ENCODE measurements at regions not wholly inside any gene's neighbourhood (a gene's known extent, or its start where the extent isn't known, plus 50 kb on each side); places are given as distances from the start of the nearest gene placed in this dataset.

DNA sequence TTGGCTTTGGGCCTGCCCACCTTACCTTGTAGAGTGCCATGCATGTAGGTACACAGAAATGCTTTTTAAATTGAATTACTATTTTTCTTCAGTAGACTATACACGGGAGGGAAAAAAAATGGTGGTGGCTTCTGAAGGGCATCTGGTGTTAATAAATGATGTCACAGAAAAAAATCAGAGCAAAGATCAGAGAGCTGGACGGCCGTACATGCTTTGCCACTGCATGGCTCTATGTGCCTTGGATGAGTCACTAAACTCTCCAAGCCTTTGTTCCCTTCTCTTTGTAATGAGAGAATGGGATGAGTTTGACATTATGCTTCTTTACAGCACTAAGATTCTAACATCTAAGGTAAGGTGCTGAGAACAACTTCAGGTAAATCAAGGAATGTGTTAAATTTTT is 376.4 kb upstream of the DDHD1 start:
- in situ Hi-C loops (cut with MboI; ENCODE audit: low sequenced_read_pairs): loop anchor here (25.0 kb wide), 1 partner anchor 808 kb away; no protein-coding TSS in a partner anchor

DNA sequence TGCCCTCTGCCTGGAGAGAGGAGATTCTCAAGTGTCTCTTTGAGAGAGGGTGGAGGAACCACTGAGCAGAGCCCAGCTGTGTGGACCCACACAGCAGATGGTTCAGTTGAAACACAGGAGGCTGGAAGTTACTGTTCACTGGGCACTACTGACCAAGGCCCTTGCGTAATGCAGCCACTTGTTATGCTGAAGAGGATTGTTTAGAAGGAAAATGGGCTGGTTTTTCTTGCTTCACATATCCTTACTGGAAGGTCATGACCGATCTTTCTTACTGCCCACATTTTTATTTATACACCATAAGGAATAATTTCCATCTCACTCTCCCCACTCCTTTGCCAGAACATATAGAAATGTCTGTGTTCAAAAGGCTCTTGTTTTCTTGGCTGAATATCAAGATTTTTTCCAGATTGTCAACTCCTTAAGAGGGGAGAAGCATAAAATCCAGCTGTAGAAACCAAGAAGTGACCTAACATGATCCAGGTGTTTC is 375.1 kb upstream of the DDHD1 start:
- in situ Hi-C loops (cut with MboI; ENCODE audit: low sequenced_read_pairs): loop anchor here (25.0 kb wide), 1 partner anchor 809 kb away; no protein-coding TSS in a partner anchor

DNA sequence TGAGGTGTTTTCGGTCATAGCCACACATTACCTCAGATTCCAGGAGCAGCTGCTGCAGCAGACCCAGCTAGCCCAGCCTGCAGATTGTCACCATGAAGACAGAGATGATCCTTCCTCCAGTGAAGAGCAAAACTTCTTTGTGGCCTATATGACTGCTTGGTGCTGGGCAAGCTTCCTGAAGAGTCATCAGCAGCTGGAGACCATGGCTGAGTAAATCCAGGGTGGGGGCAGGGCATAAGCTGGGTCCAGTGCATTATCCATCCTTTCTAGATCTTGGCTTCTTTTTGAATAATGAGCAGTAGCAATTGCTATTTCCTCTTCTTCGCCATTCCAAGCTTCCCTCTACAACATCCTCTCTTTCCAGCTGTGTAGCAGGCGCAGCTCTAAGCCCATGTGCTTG is 373.1 kb upstream of the DDHD1 start:
- in situ Hi-C loops (cut with MboI; ENCODE audit: low sequenced_read_pairs): loop anchor here (25.0 kb wide), 1 partner anchor 811 kb away; no protein-coding TSS in a partner anchor

DNA sequence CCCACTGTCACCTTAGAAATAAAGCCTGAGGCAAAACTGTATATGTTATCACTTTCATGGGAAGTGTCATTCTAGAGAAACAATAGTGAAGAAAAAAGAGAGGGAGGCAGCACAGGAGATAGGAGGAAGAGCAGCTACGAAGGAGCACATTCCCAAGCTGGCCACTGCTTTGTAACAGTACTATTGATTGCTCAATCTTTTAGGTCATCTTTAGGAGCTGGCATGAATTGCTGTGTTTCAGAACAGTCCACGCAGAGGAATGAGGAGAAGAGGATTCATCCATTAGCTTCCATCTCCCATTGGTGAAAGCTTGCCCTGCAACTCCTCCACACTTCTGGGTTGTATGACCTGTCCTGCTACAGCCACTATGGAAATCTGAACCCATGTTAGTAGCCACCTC is 372.5 kb upstream of the DDHD1 start:
- in situ Hi-C loops (cut with MboI; ENCODE audit: low sequenced_read_pairs): loop anchor here (25.0 kb wide), 1 partner anchor 812 kb away; no protein-coding TSS in a partner anchor

DNA sequence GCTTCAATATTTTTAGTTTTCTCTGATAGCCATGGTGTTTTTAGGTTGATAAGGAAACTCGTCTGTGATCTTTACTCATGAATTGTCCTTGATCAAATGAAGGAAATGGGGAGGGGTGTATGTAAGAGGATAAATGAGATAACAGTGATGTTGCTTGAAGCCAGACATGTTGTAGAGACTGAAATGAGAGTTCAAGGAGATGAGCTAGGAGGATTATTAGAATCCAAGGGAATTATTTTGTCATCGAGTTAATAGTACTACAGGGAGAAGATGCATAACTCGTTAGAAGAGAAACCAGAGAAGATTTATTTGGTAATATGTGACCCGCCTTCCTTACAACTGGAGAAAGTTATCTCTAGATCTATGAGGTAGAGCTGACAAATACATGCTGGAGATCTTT is 371.3 kb upstream of the DDHD1 start:
- in situ Hi-C loops (cut with MboI; ENCODE audit: low sequenced_read_pairs): no loop called here

DNA sequence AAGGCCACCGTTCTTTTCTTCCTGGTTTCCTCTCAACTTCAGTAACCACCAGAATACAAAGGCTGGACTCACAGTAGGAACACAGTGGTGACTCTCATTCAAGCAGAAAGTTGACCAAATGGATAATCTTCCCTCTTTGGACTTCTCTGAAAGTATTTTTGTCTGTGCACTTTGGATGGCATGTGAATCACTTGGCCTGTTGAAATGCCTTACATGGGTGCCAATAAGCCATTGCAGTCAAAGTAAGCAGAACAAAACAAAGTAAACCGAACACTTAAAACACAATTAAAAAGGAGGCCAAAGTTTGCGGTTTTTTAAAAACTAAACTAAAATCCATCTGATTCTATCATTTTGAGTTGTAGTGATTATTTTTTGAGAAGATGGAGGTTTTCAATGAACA is 370.1 kb upstream of the DDHD1 start:
- in situ Hi-C loops (cut with MboI; ENCODE audit: low sequenced_read_pairs): no loop called here

DNA sequence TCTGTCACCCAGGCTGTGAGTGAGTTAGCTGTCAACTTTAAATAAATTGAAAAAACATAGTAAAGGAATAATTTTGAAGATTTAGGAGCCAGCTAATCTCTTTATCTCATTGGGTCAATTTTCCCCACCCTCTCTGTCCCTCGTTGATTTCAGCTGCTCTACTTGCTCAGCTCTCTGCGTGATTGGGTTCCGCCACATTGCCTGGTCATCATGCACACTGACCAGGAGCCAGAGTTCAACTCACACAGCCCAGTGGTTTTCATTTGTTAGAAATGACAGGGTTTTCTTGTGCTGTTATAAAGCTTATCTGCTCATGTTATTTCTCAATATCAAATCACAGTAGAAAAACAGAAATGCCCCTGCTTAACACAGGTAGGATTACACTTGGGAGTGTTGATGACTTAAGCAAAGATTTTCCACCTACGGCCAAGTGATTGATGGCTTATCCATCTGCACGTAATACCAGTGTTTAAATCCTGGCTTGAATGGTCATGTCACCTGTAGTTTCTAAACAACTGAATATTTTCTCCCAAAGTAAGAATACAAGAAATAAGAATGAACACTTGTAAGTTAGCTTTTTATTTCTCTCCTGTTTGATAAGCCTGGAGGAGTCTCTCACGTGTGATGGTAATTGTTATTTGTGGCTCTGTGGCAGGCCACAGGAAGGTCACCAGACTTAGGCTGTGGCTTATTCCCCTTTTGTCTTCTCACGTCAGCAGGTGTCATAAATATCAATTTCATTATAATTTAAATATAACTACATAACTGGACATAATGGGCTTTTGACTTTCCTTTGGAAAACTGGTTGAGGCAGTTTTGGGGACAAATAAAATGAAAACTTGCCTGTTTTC is 367.2 kb upstream of the DDHD1 start:
- in situ Hi-C loops (cut with MboI; ENCODE audit: low sequenced_read_pairs): no loop called here

DNA sequence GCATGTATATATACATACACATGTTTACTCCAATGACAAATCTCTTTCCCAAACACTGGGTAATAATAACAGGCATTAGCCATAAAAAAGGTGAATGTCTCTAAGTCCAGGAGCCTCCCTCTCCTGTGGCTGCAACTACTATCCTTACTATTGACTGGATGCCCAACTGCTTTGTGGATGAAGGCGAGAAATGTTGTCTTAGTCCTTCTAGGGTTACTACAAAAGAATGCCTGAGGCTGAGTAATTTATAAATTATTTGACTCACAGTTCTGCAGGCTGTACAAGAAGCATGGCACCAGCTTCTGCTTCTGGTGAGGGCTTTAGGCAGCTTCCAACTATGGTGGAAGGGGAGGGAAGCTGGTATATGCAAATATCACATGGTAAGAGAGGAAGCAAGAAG is 366.0 kb upstream of the DDHD1 start:
- in situ Hi-C loops (cut with MboI; ENCODE audit: low sequenced_read_pairs): no loop called here

DNA sequence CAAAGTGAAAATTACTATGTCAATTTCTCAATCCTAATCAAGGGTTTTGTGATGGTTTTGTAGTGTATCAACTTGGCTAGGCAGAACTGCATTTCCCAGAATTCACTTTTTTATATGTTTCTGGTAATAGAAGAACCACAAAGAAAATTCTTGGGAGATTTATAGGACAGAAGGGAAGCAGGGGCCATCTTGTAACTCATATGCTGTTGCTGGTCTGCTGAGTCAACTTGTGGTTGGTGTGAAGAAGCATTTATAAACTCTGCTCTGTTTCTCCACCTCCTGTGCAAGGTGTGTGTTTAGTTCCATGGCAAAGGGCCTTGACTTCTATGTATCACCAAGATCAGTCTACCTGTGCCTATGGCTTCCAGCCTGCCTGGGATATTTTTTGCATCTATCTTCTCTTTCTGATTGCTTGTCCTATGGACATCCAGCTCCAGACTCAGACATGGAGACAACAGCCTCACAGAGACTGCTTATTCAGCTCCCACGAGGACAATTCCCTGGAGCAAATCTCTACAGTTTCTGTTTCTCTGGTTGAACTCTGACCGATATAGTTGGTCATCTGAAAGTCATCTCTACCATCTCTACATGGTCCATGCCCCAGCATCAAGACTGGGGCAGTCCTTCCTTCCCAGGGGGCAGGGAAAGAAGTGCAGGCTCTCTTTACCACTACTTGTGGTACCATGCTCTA is 364.3 kb upstream of the DDHD1 start:
- in situ Hi-C loops (cut with MboI; ENCODE audit: low sequenced_read_pairs): no loop called here

DNA sequence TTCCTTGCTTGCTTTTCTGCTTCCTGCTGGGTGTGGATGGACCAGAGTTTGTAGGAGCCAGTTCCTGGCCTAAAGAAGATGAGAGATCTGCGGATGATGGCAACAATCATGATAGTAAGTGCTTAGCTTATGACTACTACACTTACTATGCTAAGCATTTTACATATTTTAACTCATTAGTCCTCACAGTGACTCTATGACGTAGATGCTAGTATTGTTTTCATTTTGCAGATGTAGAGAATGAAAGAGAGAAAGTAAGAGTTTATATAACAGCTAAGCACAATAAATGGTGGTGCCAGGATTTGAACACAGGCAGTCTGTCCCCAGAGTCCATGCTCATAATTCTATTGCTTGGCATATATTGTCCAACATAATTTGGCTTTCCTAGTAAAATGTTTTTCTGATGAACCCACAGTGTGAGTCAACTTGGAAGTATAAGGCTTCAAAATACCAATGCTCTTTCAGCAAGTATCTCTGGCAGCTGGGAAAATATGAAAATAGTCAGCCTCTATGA is 363.2 kb upstream of the DDHD1 start:
- in situ Hi-C loops (cut with MboI; ENCODE audit: low sequenced_read_pairs): no loop called here

DNA sequence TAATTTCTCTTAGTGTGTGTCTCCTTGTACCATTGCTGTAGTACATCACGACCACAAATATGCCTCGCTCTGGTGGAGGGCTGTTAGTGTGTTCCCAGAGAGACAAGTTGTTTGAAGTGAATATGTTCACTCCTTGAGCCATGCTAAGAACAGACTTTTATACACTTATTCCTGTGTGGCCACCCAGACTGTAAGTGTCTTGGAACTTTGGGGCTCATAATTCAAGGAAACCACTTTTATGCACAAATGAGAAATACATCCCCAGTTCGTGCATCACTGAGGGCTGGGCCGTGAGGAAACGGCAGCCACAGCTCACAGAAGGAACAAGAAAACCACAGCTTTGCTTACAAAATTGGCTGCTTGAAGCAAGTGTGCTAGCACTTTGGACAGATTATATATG is 362.2 kb upstream of the DDHD1 start:
- in situ Hi-C loops (cut with MboI; ENCODE audit: low sequenced_read_pairs): no loop called here

DNA sequence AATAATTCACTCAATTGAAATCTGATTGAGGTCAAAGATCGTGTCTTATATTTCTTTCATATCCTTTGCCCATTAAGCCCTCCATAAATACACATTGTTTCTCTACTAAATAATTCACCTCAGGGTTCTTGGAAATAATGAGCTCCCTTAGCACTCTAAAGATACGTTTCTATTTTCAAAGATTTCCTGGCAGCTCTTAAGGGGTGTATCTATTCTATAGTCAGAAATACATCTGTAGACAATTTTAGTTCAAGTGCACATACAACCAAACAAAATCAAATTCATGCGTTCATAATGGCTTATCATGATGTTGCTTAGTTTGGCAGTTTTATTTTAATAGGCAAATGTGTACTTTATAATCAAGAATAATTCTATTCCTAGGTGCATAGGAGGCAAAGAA is 361.1 kb upstream of the DDHD1 start:
- in situ Hi-C loops (cut with MboI; ENCODE audit: low sequenced_read_pairs): no loop called here

DNA sequence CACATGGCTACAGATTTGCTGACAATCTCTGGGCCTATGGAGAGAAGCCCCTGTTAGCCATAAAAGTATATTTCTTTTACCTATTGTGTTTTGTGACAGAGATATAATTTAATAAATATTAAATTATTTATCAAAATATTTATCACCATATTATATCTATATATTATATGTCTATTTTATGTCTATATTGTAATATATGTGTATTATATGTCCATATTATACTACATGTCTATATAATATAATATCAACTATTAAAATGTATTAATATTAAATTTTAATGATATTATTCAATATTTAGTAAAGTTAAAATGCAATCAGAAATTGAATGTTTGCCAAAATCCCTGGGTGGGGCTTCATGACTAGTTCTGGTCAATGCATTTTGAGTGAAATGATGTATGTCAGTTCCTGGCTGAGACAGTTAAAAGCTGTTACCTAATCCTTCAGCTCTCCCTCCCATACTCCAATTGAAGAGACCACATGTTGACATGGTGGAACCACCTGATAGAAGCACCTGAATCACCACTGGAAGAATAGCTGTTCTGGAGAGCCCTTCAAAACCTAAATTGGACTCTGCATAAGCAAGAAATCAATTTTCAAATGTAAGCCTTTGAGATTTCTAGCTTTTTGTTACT is 357.3 kb upstream of the DDHD1 start:
- in situ Hi-C loops (cut with MboI; ENCODE audit: low sequenced_read_pairs): no loop called here

DNA sequence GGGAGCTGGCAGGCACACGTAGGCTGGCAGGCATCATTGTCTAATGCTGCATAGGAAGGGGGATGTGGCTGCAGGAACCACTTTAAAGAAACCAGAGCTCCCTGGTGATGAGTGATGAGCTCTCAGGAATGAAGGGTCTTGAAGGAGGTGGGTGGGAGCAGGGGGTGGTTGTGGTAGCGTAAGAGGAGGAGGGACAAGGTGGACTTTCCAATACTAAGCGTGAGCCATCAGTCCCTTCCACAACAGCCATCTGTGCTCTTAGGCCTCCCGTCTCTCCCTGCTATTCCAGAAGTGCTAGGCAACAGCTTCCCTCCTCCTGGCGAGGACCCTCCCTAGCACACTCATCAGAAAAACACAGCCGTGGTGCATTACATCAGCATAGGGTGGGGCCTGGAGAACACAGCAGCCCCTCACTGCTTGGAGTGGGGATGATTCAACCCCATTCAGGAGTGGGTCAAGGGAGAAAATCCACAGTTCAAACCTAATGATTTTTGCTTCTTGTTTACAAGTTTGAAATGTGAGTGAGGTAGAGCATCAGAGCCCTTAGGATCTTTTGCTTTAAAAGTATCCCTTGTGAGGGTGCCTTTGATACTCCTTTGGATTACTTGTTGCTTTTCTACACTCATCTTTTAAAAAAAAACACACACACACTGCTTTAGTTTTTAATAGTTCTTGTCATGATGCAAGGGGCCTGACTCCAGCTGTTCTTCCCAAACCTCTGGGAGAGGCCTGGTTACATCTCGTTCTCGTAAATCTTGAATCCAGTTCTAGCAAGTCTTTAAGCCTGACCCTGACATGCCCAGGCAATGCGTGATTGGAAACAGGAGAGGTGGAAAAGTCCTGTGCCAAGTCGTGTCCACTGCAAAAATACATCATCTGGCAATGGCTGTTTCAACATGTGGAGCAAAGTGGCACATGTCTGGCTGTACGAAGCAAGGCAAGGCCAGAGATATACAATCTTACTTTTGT is 356.4 kb upstream of the DDHD1 start:
- in situ Hi-C loops (cut with MboI; ENCODE audit: low sequenced_read_pairs): no loop called here

DNA sequence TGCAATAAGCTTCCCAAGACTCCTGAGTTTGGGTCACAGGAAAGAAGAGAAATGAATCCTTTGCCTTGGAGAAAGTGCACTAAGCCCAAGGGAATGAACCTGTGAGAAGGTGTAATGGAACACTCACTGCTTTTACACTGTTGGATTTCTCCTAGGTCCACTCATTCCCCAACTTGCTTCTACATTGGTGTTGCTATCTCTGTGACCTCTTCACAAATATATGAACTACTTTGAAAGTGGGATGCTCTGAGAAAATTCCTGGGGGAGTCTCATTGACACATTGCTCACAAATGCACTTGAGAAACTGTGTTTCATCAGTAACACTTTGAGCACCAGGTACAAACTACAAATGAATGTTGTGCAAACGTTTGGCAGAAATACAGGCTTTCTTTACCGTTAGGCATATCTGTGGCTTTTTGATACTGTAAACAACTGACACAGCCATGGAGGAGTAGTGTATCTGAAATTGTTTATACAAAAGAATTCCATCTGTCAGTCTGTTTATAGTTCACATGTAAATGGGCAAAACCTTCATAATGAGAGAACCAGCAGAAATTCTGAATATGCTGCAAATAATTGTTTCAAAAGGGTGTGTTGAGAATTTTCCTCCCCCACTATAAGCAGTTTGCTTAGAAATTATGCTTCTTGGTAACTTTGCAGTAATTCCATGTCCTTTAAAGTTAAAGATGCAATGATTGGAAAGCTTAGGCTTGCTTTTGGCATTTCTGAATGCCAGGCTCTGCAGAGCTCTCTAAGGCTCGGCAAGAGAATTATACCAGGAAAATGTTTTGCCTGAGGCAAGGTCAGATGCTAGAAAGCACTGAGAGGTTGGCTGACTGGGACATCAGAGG is 348.5 kb upstream of the DDHD1 start:
- in situ Hi-C loops (cut with MboI; ENCODE audit: low sequenced_read_pairs): no loop called here

DNA sequence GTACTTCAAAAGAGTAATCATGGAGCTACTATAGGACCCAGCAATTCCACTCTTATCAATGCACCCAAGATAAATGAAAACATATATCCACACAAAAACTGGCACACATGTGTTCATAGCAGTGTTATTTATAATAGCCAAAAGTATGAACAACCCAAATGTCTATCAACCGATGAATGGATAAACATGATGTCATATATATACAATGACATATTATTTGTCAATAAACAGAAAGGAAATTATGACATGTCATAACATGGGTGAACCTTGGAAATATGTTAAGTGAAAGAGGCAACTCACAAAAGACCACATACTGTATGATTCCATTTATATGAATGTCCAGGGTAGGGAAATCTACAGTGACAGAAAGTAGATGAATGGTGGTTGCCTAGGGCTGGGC is 347.1 kb upstream of the DDHD1 start:
- in situ Hi-C loops (cut with MboI; ENCODE audit: low sequenced_read_pairs): no loop called here

DNA sequence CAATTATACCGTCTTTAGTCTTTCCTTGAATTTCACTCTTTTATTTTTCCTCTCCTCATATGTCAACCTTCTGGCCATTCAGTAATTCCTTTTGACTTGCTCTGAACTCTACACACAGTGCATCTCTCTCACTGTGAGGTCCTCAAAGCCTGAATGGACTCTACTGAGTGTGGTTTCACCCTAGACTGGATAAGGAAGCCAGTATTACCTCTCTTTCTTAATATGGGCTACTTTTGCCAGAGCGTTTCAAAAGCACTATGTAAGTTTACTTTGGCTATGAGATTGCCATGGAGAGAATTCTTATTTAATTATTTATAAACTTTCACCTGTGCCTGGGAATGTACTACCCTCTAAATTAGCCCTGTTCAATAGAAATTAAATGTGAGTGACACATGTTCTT is 343.5 kb upstream of the DDHD1 start:
- in situ Hi-C loops (cut with MboI; ENCODE audit: low sequenced_read_pairs): no loop called here

DNA sequence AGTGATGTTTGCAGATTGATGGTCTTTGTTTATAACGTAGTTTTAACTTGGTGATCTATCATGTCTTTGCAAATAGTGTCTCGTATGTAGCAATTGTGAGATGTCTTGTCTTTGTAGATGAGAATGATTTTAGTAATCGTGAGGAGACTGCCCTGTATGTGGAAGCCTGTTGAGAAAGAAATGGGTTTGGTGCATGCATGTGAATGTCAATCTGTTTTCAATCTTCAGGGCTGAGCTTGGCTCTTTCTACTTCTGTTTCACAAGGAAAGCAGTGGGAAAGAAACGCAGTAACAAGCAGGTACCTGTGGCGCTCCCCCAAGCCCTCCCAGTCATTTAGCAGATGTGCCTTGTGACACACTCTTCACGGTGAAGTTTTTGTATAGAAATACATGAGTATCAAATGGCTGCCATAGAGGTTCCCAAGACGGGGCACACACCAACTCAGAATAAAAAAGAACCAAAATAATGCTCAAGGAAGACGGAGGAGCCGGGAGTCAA is 342.8 kb upstream of the DDHD1 start:
- in situ Hi-C loops (cut with MboI; ENCODE audit: low sequenced_read_pairs): no loop called here

DNA sequence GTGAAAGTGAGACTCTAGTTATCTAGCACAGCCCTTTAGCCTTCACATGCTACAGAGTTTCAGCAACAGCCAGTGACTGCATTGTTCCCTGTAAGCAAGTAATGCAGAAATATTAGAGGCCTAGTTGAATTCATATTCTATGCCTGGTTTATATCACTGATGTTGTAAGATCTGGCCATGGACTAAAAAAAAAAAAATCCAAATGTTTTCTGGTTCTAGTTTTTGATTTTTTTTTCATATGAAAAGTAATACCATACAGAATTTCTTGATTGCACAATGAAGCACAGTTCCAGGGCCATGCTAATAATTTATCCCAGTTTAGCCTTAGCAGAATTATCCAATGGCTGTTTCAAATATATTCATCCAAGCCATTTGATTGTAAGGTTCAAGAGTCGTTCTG is 341.5 kb upstream of the DDHD1 start:
- in situ Hi-C loops (cut with MboI; ENCODE audit: low sequenced_read_pairs): no loop called here

All from HL-60/S4 treated with phorbol 12-myristate 13-acetate at 8.2 ng/mL for 4 days and 3 days (cell line).